H9 (cell line): ENCODE measurements at regions not wholly inside any gene's neighbourhood (a gene's known extent, or its start where the extent isn't known, plus 50 kb on each side); places are given as distances from the start of the nearest gene placed in this dataset.

ENCODE experiments used
- DNase-seq: peaks from one replicate; pipeline ENCODE4 v3.0.0-alpha.2; 2017
- H2AFZ ChIP-seq: one replicate; pipeline ENCODE4 v1.6.1; 2013; ENCODE audit warnings: mild to moderate bottlenecking, low read length, control low read depth, moderate library complexity
- H2AK5ac ChIP-seq: 2 replicates; pipeline ENCODE4 v1.6.1; 2013; ENCODE audit warnings: low read length, control low read depth, mixed read lengths; ENCODE audit not compliant: insufficient read length
- H2BK120ac ChIP-seq: one replicate; pipeline ENCODE4 v1.6.1; 2013; ENCODE audit warnings: low read depth, mild to moderate bottlenecking, low read length, control low read depth, inconsistent platforms; ENCODE audit not compliant: poor library complexity, severe bottlenecking
- H2BK12ac ChIP-seq: 2 replicates; pipeline ENCODE4 v1.6.1; 2013; ENCODE audit warnings: low read length, control low read depth, mixed read lengths, low read depth; ENCODE audit not compliant: insufficient read length
- H2BK15ac ChIP-seq: 2 replicates; pipeline ENCODE4 v1.6.1; 2013; ENCODE audit warnings: low read depth, low read length, control low read depth
- H2BK20ac ChIP-seq: one replicate; pipeline ENCODE4 v1.6.1; 2013; ENCODE audit warnings: low read depth, mild to moderate bottlenecking, low read length, control low read depth, inconsistent platforms; ENCODE audit not compliant: poor library complexity, severe bottlenecking
- H2BK5ac ChIP-seq: 2 replicates; pipeline ENCODE4 v1.6.1; 2013; ENCODE audit warnings: low read length, control low read depth, mixed read lengths; ENCODE audit not compliant: insufficient read length
- H3K14ac ChIP-seq: 2 replicates; pipeline ENCODE4 v1.6.1; 2013; ENCODE audit warnings: low read length, control low read depth; ENCODE audit not compliant: insufficient read depth
- H3K18ac ChIP-seq: 2 replicates; pipeline ENCODE4 v1.6.1; 2013; ENCODE audit warnings: low read depth, mild to moderate bottlenecking, mixed read lengths, low read length, control low read depth; ENCODE audit not compliant: insufficient read length
- H3K23ac ChIP-seq: 2 replicates; pipeline ENCODE4 v1.6.1; 2013; ENCODE audit warnings: low read length, control low read depth, mixed read lengths, low read depth; ENCODE audit not compliant: insufficient read length
- H3K23me2 ChIP-seq: 2 replicates; pipeline ENCODE4 v1.6.1; 2013; ENCODE audit warnings: low read depth, mild to moderate bottlenecking, mixed read lengths, low read length, control low read depth; ENCODE audit not compliant: insufficient read length, poor library complexity, severe bottlenecking
- H3K27ac ChIP-seq: 2 replicates; pipeline ENCODE4 v1.5.1; 2013; ENCODE audit warnings: low read length, control low read depth, mixed read lengths, low read depth; ENCODE audit not compliant: insufficient read length
- H3K27me3 ChIP-seq: 2 replicates; pipeline ENCODE4 v1.6.1; 2013; ENCODE audit warnings: low read length, control low read depth, inconsistent platforms; ENCODE audit not compliant: insufficient read depth
- H3K4ac ChIP-seq: 2 replicates; pipeline ENCODE4 v1.6.1; 2013; ENCODE audit warnings: low read depth, mild to moderate bottlenecking, control low read depth, inconsistent platforms, low read length, moderate library complexity
- H3K4me1 ChIP-seq: 2 replicates; pipeline ENCODE4 v1.6.1; 2013; ENCODE audit warnings: low read length, control low read depth, inconsistent platforms; ENCODE audit not compliant: insufficient read depth
- H3K4me2 ChIP-seq: 2 replicates; pipeline ENCODE4 v1.6.1; 2013; ENCODE audit warnings: low read length, control low read depth, mixed read lengths; ENCODE audit not compliant: insufficient read length, insufficient read depth
- H3K56ac ChIP-seq: 2 replicates; pipeline ENCODE4 v1.6.1; 2013; ENCODE audit warnings: low read depth, mild to moderate bottlenecking, mixed read lengths, low read length, control low read depth; ENCODE audit not compliant: insufficient read length
- H3K79me1 ChIP-seq: 2 replicates; pipeline ENCODE4 v1.6.1; 2013; ENCODE audit warnings: low read depth, mild to moderate bottlenecking, moderate library complexity, low read length, control low read depth, inconsistent platforms; ENCODE audit not compliant: insufficient read depth, poor library complexity, severe bottlenecking
- H3K79me2 ChIP-seq: 2 replicates; pipeline ENCODE4 v1.6.1; 2013; ENCODE audit warnings: low read length, control low read depth, inconsistent platforms; ENCODE audit not compliant: insufficient read depth
- H3K9ac ChIP-seq: 2 replicates; pipeline ENCODE4 v1.6.1; 2013; ENCODE audit warnings: low read length, control low read depth, mixed read lengths; ENCODE audit not compliant: insufficient read length; ENCODE audit errors: extremely low read depth
- H3K9me3 ChIP-seq: one replicate; pipeline ENCODE4 v1.6.1; 2013; ENCODE audit warnings: low read depth, low read length, inconsistent platforms; ENCODE audit not compliant: control insufficient read depth
- H3T11ph ChIP-seq: one replicate; pipeline ENCODE4 v1.6.1; 2013; ENCODE audit warnings: mild to moderate bottlenecking, low read length, control low read depth, inconsistent platforms
- H4K20me1 ChIP-seq: one replicate; pipeline ENCODE4 v1.6.1; 2013; ENCODE audit not compliant: control insufficient read depth, insufficient read length, insufficient read depth
- H4K5ac ChIP-seq: 2 replicates; pipeline ENCODE4 v1.6.1; 2013; ENCODE audit warnings: low read depth, mild to moderate bottlenecking, mixed read lengths, low read length, control low read depth; ENCODE audit not compliant: insufficient read length
- H4K8ac ChIP-seq: replicated peaks from 2 replicates; pipeline ENCODE4 v1.6.1; 2013; ENCODE audit warnings: low read length, control low read depth, mixed read lengths, low read depth; ENCODE audit not compliant: insufficient read length
- H4K91ac ChIP-seq: 2 replicates; pipeline ENCODE4 v1.6.1; 2013; ENCODE audit warnings: low read depth, mild to moderate bottlenecking, moderate library complexity, mixed read lengths, low read length, control low read depth; ENCODE audit not compliant: insufficient read length
- H3K27ac Mint-ChIP-seq, 3 experiments: 2 replicates in 2 of 3; 3 replicates in 1 of 3; pipeline ENCODE4 v1.8.0; 2020 to 2021; ENCODE audit warnings: mixed read lengths in 3 of 3, mild to moderate bottlenecking in 1 of 3, moderate library complexity in 1 of 3
- H3K27me3 Mint-ChIP-seq: 2 replicates; pipeline ENCODE4 v1.8.0; 2021; ENCODE audit warnings: low read depth, mild to moderate bottlenecking, moderate library complexity, mixed read lengths
- H3K36me3 Mint-ChIP-seq, 3 experiments: 2 replicates in 2 of 3; 3 replicates in 1 of 3; pipeline ENCODE4 v1.8.0; 2020 to 2021; ENCODE audit warnings: low read depth in 3 of 3, mixed read lengths in 3 of 3; ENCODE audit not compliant: insufficient read depth in 1 of 3
- H3K4me1 Mint-ChIP-seq, 2 experiments: 2 replicates each; pipeline ENCODE4 v1.8.0; 2020; ENCODE audit warnings: mixed read lengths in 2 of 2
- H3K4me3 Mint-ChIP-seq, 2 experiments: 2 replicates in 1 of 2; 3 replicates in 1 of 2; pipeline ENCODE4 v1.8.0; 2020 to 2021; ENCODE audit warnings: mild to moderate bottlenecking in 2 of 2, mixed read lengths in 2 of 2, moderate library complexity in 1 of 2
- H3K9me3 Mint-ChIP-seq, 2 experiments: 2 replicates in 1 of 2; 3 replicates in 1 of 2; pipeline ENCODE4 v1.8.0; 2020; ENCODE audit warnings: mild to moderate bottlenecking in 2 of 2, mixed read lengths in 2 of 2, moderate library complexity in 1 of 2
- WGBS: extraction: QIAGEN DNeasy Blood & Tissue Kit; methylation state at CpG from one replicate; pipeline ENCODE4 v1.1.7; 2013; ENCODE audit warnings: missing lambda C conversion rate, low lambda C conversion rate, mixed read lengths; ENCODE audit not compliant: insufficient read length; ENCODE audit errors: extremely low coverage; 5-methylcytosine and 5-hydroxymethylcytosine counted together
- TF ChIP-seq, protein P1 (sequence below): fragments of 200-600 bp; sonication (generic); conservative IDR thresholded peaks from 3 replicates; pipeline ENCODE4 v1.8.0; 2021; ENCODE audit warnings: antibody characterized with exemption, mild to moderate bottlenecking

DNA sequence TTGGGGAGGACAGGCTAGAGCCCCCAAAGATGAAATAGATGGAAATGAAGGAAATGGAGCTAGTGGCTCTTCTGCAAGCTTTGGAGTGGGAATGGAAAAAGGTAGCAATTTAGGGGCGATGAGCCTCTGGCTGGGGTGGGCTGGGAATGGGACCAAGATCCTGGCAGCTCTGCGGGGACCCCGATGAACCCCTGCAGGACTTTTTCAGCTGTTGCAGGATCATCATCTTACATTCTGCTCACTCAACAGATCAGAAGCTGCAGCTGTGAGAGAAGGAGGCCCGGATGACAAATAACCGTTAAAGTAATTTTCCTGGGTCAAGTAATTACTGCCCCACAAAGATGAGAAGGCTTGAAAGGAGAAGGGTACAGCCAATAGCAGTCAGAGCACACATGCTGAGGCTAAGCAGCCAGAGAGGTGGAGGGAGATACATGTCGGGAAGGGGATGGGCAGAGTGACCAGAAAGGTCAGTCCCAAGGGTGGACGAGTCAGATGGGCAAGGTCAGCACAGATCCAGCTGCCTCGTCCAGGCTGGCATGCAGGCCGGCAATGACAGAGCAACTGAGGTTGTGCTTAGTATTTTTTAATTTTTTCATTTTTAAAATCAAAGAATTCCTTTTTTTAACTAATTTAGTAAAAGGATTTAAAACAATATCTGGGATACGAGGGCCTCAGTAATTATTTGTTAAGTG, 245.0 kb upstream of the RAB6C start:
- H2BK120ac ChIP-seq = no peak overlapping the region
- H3K4me1 Mint-ChIP-seq = peaks cover 3% of the 10 kb centered on the region in 2 experiments; a peak in 2 of 4 replicates
- no peak overlapping the region for H3K23ac ChIP-seq
- H3K18ac ChIP-seq = no peak overlapping the region
- H3K4me1 ChIP-seq = no peaks in the 10 kb centered on the region
- H2BK5ac ChIP-seq = no peak overlapping the region
- no peaks in the 10 kb centered on the region for H3K79me1 ChIP-seq
- H3K27ac Mint-ChIP-seq = no peak overlapping the region
- DNase-seq = no peak
- no peak overlapping the region for H3K9ac ChIP-seq
- H3K4me3 Mint-ChIP-seq = no peak overlapping the region
- no peak overlapping the region for H3T11ph ChIP-seq
- H3K27me3 ChIP-seq = no peaks in the 10 kb centered on the region
- no peak overlapping the region for H3K56ac ChIP-seq
- no CpG with 5 or more reads among the region's 10 CpGs for WGBS
- H3K79me2 ChIP-seq = no peaks in the 10 kb centered on the region
- H3K4ac ChIP-seq = no peak overlapping the region
- H3K9me3 Mint-ChIP-seq = no peaks in the 10 kb centered on the region
- no peak overlapping the region for H3K27ac ChIP-seq
- H2BK20ac ChIP-seq = no peak overlapping the region
- H4K20me1 ChIP-seq = no peaks in the 10 kb centered on the region
- no peak overlapping the region for H4K91ac ChIP-seq
- no peak overlapping the region for H4K8ac ChIP-seq
- H4K5ac ChIP-seq = no peak overlapping the region
- H2BK12ac ChIP-seq = no peak overlapping the region
- no peaks in the 10 kb centered on the region for H3K9me3 ChIP-seq
- 0 out of 2 replicates have a peak, but pooled peaks cover 3% of the 10 kb centered on the region for H3K27me3 Mint-ChIP-seq
- TF ChIP-seq, protein P1, sequence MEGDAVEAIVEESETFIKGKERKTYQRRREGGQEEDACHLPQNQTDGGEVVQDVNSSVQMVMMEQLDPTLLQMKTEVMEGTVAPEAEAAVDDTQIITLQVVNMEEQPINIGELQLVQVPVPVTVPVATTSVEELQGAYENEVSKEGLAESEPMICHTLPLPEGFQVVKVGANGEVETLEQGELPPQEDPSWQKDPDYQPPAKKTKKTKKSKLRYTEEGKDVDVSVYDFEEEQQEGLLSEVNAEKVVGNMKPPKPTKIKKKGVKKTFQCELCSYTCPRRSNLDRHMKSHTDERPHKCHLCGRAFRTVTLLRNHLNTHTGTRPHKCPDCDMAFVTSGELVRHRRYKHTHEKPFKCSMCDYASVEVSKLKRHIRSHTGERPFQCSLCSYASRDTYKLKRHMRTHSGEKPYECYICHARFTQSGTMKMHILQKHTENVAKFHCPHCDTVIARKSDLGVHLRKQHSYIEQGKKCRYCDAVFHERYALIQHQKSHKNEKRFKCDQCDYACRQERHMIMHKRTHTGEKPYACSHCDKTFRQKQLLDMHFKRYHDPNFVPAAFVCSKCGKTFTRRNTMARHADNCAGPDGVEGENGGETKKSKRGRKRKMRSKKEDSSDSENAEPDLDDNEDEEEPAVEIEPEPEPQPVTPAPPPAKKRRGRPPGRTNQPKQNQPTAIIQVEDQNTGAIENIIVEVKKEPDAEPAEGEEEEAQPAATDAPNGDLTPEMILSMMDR = no peak
- no peak overlapping the region for H2AK5ac ChIP-seq
- no peak overlapping the region for H2BK15ac ChIP-seq
- H3K4me2 ChIP-seq = no peak overlapping the region
- no peak overlapping the region for H3K14ac ChIP-seq
- no peak overlapping the region for H2AFZ ChIP-seq
- no peaks in the 10 kb centered on the region for H3K23me2 ChIP-seq
- no peaks in the 10 kb centered on the region for H3K36me3 Mint-ChIP-seq
